ENCODE measurements at regions not wholly inside any gene's neighbourhood (a gene's known extent, or its start where the extent isn't known, plus 50 kb on each side); places are given as distances from the start of the nearest gene placed in this dataset.
A peak's percentile ranks its signal among the peaks of the same experiment; 100 is the strongest.

- DNase-seq (ENCODE audit: low read depth in 1 of 2, low spot score in 1 of 2) = no peak
- Histone ChIP-seq H3K4me3 (no peak overlapping the region), H3K27me3 (no peaks in the 10 kb centered on the region), H3K9me3 (ENCODE audit: low read depth) (no peaks in the 10 kb centered on the region), H3K4me1 (ENCODE audit: low read depth) (peaks cover 45% of the 10 kb centered on the region), H3K27ac (peak overlapping the region; percentile 10), H3K36me3 (no peaks in the 10 kb centered on the region)
- no peak for TF ChIP-seq CTCF (IDR thresholded peaks at IDR 0.05; ENCODE audit: low read depth, low read length)
Measured at GRCh38 chr5:163772644-163773043, 267.2 kb downstream of the MAT2B start.

- Histone ChIP-seq H3K36me3 (no peaks in the 10 kb centered on the region), H3K4me3 (no peak overlapping the region), H3K27me3 (no peaks in the 10 kb centered on the region), H3K9me3 (ENCODE audit: low read depth) (no peaks in the 10 kb centered on the region), H3K27ac (peak overlapping the region; percentile 10), H3K4me1 (ENCODE audit: low read depth) (peaks cover 45% of the 10 kb centered on the region)
- no peak for TF ChIP-seq CTCF (IDR thresholded peaks at IDR 0.05; ENCODE audit: low read depth, low read length)
- DNase-seq (ENCODE audit: low read depth in 1 of 2, low spot score in 1 of 2) = no peak
Measured at GRCh38 chr5:163773226-163773625, 267.8 kb downstream of the MAT2B start.

- DNase-seq (ENCODE audit: low read depth in 1 of 2, low spot score in 1 of 2) = no peak
- no peaks in the 10 kb centered on the region for H3K27me3 ChIP-seq
- no peak for TF ChIP-seq CTCF (IDR thresholded peaks at IDR 0.05; ENCODE audit: low read depth, low read length)
- no peaks in the 10 kb centered on the region for H3K9me3 ChIP-seq (ENCODE audit: low read depth)
- H3K4me3 ChIP-seq = no peak overlapping the region
- H3K36me3 ChIP-seq = no peaks in the 10 kb centered on the region
- no peak overlapping the region for H3K27ac ChIP-seq
- H3K4me1 ChIP-seq (ENCODE audit: low read depth) = no peaks in the 10 kb centered on the region
Measured at GRCh38 chr5:163789870-163790269, 284.5 kb downstream of the MAT2B start.

- no peaks in the 10 kb centered on the region for H3K27me3 ChIP-seq
- no peak for DNase-seq (ENCODE audit: low read depth in 1 of 2, low spot score in 1 of 2)
- TF ChIP-seq CTCF (IDR thresholded peaks at IDR 0.05; ENCODE audit: low read depth, low read length) = no peak
- H3K4me1 ChIP-seq (ENCODE audit: low read depth) = no peaks in the 10 kb centered on the region
- no peak overlapping the region for H3K27ac ChIP-seq
- no peaks in the 10 kb centered on the region for H3K36me3 ChIP-seq
- H3K9me3 ChIP-seq (ENCODE audit: low read depth) = no peaks in the 10 kb centered on the region
- no peak overlapping the region for H3K4me3 ChIP-seq
Measured at GRCh38 chr5:163790497-163790896, 285.1 kb downstream of the MAT2B start.

GRCh38 chr5:163794993-163795392 lies 289.6 kb downstream of the MAT2B start:
- no peak overlapping the region for H3K27ac ChIP-seq
- no peaks in the 10 kb centered on the region for H3K36me3 ChIP-seq
- H3K4me1 ChIP-seq (ENCODE audit: low read depth) = no peaks in the 10 kb centered on the region
- no peaks in the 10 kb centered on the region for H3K9me3 ChIP-seq (ENCODE audit: low read depth)
- DNase-seq (ENCODE audit: low read depth in 1 of 2, low spot score in 1 of 2) = no peak
- H3K4me3 ChIP-seq = no peak overlapping the region
- no peak for TF ChIP-seq CTCF (IDR thresholded peaks at IDR 0.05; ENCODE audit: low read depth, low read length)
- no peaks in the 10 kb centered on the region for H3K27me3 ChIP-seq

- H3K27ac ChIP-seq = no peak overlapping the region
- TF ChIP-seq CTCF (IDR thresholded peaks at IDR 0.05; ENCODE audit: low read depth, low read length) = no peak
- H3K4me1 ChIP-seq (ENCODE audit: low read depth) = peaks cover 11% of the 10 kb centered on the region
- no peaks in the 10 kb centered on the region for H3K27me3 ChIP-seq
- H3K36me3 ChIP-seq = no peaks in the 10 kb centered on the region
- no peak overlapping the region for H3K4me3 ChIP-seq
- no peaks in the 10 kb centered on the region for H3K9me3 ChIP-seq (ENCODE audit: low read depth)
- DNase-seq (ENCODE audit: low read depth in 1 of 2, low spot score in 1 of 2) = peak in 1 of 2 donors; percentile 44
Measured at GRCh38 chr5:163807781-163808180, 302.4 kb downstream of the MAT2B start.

Data from cardiac muscle cell (in vitro differentiated cells and primary cell).